ENCODE measurements at regions not wholly inside any gene's neighbourhood (a gene's known extent, or its start where the extent isn't known, plus 50 kb on each side); places are given as distances from the start of the nearest gene placed in this dataset.

- TF ChIP-seq ATF2 (IDR thresholded peaks at IDR 0.05; ENCODE audit: low read length): no peak
- no peak for TF ChIP-seq SP1 (IDR thresholded peaks at IDR 0.05; ENCODE audit: low read depth, low read length)
- no peak for TF ChIP-seq SP4 (IDR thresholded peaks at IDR 0.05; ENCODE audit: low read length)
- TF ChIP-seq KDM1A (IDR thresholded peaks at IDR 0.05; ENCODE audit: borderline replicate concordance, low read length): no peak
- no peak for TF ChIP-seq TBP (IDR thresholded peaks at IDR 0.05; ENCODE audit: low read depth, low read length)
- TF ChIP-seq CHD2 (IDR thresholded peaks at IDR 0.05; ENCODE audit: low read length): no peak
Measured at GRCh38 chr1:166679369-166679768, 159.9 kb upstream of the POGK start (continued).

All from H1 (cell line).